GM19023 (cell line): ENCODE measurements at regions not wholly inside any gene's neighbourhood (a gene's known extent, or its start where the extent isn't known, plus 50 kb on each side); places are given as distances from the start of the nearest gene placed in this dataset.

Experiments
- ATAC-seq: cut with Tn5 transposase; IDR thresholded peaks from one replicate; pipeline ENCODE4 v1.9.1; 2021; ENCODE audit warnings: mild to moderate bottlenecking, moderate library complexity; ENCODE audit not compliant: unreplicated experiment

GRCh38 chr5:6909901-6910300, 196.7 kb downstream of the TENT4A start:
- ATAC-seq = no peak

GRCh38 chr5:6910950-6911349, 197.7 kb downstream of the TENT4A start:
- ATAC-seq = no peak

GRCh38 chr5:6914347-6914746, 201.1 kb downstream of the TENT4A start:
- no peak for ATAC-seq

GRCh38 chr5:6915574-6915973, 202.3 kb downstream of the TENT4A start:
- ATAC-seq = no peak

- no peak for ATAC-seq
Measured at GRCh38 chr5:6918255-6918654, 205.0 kb downstream of the TENT4A start.

- no peak for ATAC-seq
Measured at GRCh38 chr5:6920628-6921256, 207.5 kb downstream of the TENT4A start.

- no peak for ATAC-seq
Measured at GRCh38 chr5:6926491-6927038, 213.3 kb downstream of the TENT4A start.

- ATAC-seq = no peak
Measured at GRCh38 chr5:6936031-6936430, 222.8 kb downstream of the TENT4A start.

GRCh38 chr5:6937677-6938076, 224.4 kb downstream of the TENT4A start:
- ATAC-seq = no peak

- no peak for ATAC-seq
Measured at GRCh38 chr5:6941631-6942030, 228.4 kb downstream of the TENT4A start.

- ATAC-seq = no peak
Measured at GRCh38 chr5:6943197-6944112, 230.2 kb downstream of the TENT4A start.

- ATAC-seq = no peak
Measured at GRCh38 chr5:6948562-6948961, 235.3 kb downstream of the TENT4A start.

- no peak for ATAC-seq
Measured at GRCh38 chr5:6949230-6949629, 236.0 kb downstream of the TENT4A start.

GRCh38 chr5:6950250-6950649, 237.0 kb downstream of the TENT4A start:
- no peak for ATAC-seq

- ATAC-seq = no peak
Measured at GRCh38 chr5:6950860-6951259, 237.6 kb downstream of the TENT4A start.

- ATAC-seq = no peak
Measured at GRCh38 chr5:6961123-6961522, 247.9 kb downstream of the TENT4A start.

- ATAC-seq = no peak
Measured at GRCh38 chr5:6961837-6962635, 248.8 kb downstream of the TENT4A start.

GRCh38 chr5:6976971-6977370, 263.7 kb downstream of the TENT4A start:
- no peak for ATAC-seq

- ATAC-seq = no peak
Measured at GRCh38 chr5:6979061-6979460, 265.8 kb downstream of the TENT4A start.

- ATAC-seq = no peak
Measured at GRCh38 chr5:6989230-6989629, 276.0 kb downstream of the TENT4A start.

GRCh38 chr5:6994097-6994496, 280.9 kb downstream of the TENT4A start:
- ATAC-seq = no peak
